Tibial nerve (tissue), 4 donors: ENCODE measurements at regions not wholly inside any gene's neighbourhood (a gene's known extent, or its start where the extent isn't known, plus 50 kb on each side); places are given as distances from the start of the nearest gene placed in this dataset.

Experiments used
- EP300 ChIP-seq, 2 donors: sonication (generic); formaldehyde crosslinking; IDR thresholded peaks; one replicate each; pipeline ENCODE4 v1.6.1; 2017; ENCODE audit warnings: antibody characterized with exemption in 2 of 2, mild to moderate bottlenecking in 1 of 2
- POLR2A ChIP-seq, 2 donors: fragments of 450-650 bp; IDR thresholded peaks; one replicate each; pipeline ENCODE4 v1.6.1; 2017; ENCODE audit warnings: antibody characterized with exemption in 2 of 2, mild to moderate bottlenecking in 2 of 2, moderate library complexity in 2 of 2
- TF ChIP-seq, protein P1 (sequence below), 5 experiments: fragments of 200-600 bp in 3 of 5; fragments of 450-650 bp in 2 of 5; sonication (generic) in 3 of 5; IDR thresholded peaks; one replicate each; pipeline ENCODE4 v1.5.1; 2016 to 2019; ENCODE audit warnings: antibody characterized with exemption in 5 of 5, mild to moderate bottlenecking in 3 of 5, moderate library complexity in 2 of 5

- TF ChIP-seq, protein P1, sequence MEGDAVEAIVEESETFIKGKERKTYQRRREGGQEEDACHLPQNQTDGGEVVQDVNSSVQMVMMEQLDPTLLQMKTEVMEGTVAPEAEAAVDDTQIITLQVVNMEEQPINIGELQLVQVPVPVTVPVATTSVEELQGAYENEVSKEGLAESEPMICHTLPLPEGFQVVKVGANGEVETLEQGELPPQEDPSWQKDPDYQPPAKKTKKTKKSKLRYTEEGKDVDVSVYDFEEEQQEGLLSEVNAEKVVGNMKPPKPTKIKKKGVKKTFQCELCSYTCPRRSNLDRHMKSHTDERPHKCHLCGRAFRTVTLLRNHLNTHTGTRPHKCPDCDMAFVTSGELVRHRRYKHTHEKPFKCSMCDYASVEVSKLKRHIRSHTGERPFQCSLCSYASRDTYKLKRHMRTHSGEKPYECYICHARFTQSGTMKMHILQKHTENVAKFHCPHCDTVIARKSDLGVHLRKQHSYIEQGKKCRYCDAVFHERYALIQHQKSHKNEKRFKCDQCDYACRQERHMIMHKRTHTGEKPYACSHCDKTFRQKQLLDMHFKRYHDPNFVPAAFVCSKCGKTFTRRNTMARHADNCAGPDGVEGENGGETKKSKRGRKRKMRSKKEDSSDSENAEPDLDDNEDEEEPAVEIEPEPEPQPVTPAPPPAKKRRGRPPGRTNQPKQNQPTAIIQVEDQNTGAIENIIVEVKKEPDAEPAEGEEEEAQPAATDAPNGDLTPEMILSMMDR (IDR thresholded peaks at IDR 0.05): no peak
- TF ChIP-seq POLR2A (IDR thresholded peaks at IDR 0.05) (no peak), EP300 (IDR thresholded peaks at IDR 0.05) (no peak)
Observed at GRCh38 chr2:65728477-65729180, 296.2 kb upstream of the SPRED2 start.
